Mucosa of gallbladder (tissue), 1 donor: ENCODE measurements at regions not wholly inside any gene's neighbourhood (a gene's known extent, or its start where the extent isn't known, plus 50 kb on each side); places are given as distances from the start of the nearest gene placed in this dataset.

Experiments used
- DNase-seq: peaks from one replicate; pipeline ENCODE4 v3.0.0-alpha.2; 2020; ENCODE audit warnings: low spot score
- donor health status: DM: no; HTN: no; CAD: no.

DNA sequence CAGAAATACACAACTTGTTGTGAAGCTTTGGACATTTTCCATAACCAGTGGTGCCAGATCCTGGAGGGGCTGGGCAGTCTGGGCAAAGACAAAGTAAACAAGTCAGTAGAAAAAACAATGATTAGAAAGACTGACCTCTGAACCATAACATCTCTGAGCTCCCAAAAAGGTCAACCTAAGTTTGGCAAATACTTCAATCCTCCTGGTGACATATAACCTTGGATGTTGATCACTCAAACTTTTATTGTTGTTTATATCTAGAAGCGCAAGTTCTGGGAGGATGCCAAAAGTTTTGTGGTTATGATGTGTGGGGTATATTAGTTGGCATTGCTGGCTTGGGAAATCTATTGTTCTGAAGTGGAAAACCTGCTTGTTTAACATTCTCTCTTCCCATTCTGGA lies 257.7 kb downstream of the DIPK2A start:
- peak; percentile 19 for DNase-seq

DNA sequence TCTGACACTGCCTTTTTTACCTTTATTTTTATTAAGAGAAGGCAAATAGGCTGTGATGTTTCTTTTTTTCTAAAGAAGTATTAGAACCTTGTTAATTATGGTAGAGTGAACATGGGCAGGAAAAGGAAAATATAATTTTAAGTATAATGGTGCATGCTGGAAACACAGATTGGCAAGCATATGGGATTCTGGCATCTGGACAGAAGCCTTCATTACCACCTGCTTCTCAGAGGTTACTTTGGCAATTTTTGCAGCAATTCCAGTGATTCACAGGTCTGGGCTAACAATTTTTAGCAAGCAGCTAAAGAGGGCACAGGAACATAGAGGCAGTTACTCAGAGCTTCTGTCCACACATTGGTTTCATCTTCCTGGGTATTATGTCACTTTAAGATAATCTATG lies 258.3 kb downstream of the DIPK2A start:
- no peak for DNase-seq

DNA sequence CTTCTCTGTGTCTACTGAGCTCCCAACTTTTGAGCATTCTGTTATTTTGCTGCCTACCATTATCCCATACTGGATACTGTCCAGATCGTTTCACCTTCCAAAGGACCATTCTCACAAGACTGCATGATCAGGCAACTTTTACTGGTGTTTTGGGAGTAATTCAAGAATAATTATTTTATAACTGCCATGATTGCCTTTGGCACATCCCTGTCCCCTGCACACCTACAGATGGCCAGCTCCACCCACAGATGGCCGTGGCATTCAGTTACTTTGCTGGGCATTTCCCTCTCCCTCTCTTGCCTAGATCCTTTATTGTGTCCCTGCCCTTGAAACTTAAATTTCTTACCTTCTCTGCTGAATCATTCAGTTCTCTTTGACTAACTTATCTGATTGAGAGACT lies 263.9 kb downstream of the DIPK2A start:
- no peak for DNase-seq

DNA sequence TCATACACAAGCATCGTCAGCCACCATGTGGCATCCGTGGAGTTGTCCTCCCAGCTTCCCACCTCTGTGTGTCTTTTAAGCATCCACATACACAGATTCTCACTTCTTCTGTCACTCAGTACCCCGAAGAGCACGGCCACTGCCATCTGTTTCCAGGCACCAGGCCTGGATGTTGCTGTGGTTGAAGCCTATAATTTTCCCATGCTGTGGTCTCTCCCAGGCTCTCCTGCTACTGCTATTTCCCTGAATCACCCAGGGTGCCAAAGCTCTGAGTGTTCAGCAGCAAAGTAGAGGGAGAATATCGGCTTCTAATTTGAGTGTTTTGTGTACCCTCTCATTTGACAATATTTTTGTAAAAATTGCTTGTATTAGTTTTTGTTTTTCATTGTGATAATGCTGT lies 265.7 kb downstream of the DIPK2A start:
- DNase-seq: no peak

DNA sequence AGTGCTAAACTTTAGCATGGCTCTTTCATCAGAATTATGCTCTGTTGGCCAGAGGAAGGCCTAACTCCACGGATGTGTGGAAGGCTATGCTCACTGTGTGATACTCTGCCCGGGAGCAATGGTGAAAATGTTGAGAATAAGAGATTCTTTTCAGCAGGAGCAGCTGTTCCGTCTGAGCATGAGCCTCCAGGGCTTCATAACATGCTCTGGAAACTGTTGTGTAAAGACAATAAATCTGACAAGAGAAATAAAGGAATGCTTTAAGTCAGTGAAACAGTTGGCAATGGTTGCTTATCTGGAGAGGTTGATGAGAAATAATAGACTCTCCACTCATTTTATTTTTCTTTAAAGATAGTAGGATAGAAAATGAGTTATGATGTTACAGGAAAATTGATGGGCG lies 269.8 kb downstream of the DIPK2A start:
- no peak for DNase-seq

DNA sequence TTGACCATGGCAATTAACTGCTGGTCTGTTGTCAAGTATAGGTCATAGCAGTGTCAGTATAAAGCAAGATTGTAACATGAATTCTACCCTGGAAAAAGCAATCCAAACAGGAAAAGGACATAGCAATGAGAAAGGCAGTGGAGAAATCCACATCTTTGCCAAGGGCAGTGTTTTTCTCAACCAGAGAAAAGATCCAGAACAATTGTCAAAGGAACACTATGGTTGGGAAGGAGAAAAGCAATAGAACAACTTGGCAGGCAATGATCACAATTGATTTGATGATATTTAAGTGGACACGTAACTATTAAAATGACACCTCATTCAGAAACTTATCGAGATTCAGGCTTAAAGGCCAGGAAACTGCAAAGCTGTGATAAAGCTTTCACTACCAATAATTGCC lies 271.1 kb downstream of the DIPK2A start:
- no peak for DNase-seq

DNA sequence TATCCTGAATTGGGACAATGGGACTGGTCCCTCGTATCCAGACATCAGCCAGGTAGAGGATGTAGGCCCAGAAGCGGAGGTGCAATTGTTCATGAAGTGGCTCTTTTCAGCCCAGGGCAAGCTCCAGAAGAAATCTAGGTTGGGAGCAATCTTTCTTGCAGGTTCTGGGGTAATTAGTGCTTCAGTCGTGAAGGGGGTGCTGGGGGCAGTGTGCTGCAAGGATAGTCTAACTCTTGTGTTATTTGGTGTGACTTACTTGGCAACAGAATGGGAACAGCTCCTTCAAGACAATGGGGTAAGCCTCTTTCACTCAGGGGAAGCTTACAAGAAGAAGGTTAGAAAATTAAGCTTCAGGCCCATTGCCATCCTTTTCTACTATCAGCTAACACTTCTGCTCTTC lies 273.0 kb downstream of the DIPK2A start:
- no peak for DNase-seq

DNA sequence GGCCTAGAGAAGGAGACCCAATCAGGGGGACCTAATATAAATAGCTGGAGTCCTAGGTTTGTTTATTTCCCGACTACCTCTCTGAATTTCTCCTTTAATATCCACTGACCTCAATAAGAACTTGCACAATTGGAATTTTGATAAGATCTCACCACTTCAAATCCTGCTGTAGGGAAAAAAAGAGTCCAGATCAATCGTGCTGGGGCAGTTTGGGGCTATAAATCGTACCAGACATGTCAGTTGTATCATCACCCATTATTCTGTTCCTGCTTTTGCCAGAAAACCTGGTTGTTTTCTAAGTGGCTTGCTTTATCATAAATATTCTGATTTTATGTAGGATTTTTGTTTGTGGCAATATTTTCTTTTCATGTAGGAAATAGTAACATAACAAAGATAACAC lies 281.3 kb downstream of the DIPK2A start:
- no peak for DNase-seq

DNA sequence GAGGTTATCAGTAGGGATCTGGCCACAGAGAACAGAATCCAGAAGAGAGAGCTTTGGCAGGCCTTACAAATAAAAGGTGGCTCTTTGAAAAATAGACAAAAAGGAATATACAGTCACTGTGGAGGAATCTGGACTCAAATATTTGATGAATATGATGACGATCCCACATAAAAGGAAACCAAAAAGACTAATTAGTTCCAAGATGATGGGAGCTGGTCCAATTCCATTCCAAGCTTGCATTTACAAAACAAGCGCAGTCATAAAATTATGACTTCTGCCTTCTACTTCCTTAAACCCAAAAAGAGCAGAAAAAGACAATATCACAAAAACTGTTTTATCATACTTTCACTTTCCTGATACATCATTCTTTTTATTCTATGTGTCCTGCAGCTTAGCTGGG lies 285.8 kb downstream of the DIPK2A start:
- DNase-seq: no peak

DNA sequence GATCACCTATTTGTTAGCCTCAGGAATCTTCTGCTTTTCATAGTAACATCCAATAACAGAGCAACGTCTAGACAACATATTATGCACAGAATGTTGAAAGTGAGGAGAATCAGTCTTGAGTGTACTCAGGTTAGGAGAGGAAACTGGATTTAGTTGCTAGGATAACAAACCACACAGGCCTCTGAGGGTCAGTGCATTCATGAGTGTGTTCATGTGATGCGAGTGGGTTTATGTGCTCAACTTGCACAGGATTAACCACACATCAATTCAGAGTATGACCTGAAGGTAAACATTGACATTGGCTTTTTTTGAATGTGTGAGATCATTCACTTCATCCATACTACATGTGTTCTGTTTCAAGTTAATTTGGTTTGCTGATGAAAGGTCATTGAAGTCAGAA lies 287.6 kb downstream of the DIPK2A start:
- no peak for DNase-seq

DNA sequence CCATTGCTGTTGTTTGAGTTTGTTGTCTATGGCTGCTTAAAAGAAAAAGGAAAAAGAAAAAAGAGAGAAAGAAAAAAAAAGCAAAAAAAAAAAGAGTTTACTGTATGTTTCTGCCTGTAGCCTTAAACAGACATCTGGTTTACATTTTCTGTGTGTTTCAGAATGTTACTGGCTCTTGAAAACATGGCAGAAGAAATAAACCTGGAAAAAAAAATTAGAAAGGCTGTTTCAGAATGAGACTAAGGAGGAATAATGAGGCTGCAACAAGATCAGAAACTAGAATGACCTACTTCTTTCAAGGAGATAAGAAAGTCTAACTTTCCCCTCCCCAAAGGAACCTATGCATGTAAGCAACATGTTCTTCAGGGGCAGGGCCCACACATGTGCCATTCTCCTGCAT lies 292.1 kb downstream of the DIPK2A start:
- DNase-seq: no peak

DNA sequence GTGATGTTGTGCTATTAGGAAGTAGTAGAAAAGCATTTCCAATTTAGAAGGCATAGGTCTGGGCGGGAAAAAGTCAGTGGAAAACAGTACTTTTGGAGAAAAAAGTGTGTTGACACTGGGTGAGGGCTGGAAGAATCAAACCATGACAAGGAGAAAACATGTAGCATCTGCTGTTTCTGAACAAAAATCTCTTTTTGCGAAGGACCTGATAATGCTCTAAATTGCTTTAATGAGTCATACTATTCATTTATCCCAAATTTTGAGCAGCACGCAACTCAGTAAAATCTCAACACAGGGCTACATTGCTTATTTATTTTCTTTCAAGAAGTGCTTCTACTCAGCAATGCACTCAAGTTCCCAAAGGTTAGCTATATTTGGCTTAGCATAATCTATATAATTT lies 292.7 kb downstream of the DIPK2A start:
- DNase-seq: no peak

DNA sequence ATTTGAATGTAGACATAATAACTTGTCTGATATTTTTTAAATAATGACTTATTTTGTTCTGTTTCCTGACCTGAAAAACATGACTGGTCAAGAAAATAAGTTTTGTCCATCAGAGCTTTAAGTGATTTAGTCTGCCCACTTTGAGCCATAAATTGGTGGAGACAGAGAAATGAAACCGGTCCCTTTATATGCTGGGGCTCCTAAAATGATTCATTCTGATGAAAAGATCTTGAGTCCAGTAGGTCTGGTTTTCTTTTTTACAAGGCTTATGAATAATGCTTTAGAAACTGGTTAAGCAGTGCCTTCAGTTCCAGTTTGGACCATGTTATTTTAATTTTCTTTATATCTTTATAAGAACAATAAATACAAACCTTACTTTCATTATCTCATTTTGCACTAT lies 293.2 kb downstream of the DIPK2A start:
- no peak for DNase-seq

DNA sequence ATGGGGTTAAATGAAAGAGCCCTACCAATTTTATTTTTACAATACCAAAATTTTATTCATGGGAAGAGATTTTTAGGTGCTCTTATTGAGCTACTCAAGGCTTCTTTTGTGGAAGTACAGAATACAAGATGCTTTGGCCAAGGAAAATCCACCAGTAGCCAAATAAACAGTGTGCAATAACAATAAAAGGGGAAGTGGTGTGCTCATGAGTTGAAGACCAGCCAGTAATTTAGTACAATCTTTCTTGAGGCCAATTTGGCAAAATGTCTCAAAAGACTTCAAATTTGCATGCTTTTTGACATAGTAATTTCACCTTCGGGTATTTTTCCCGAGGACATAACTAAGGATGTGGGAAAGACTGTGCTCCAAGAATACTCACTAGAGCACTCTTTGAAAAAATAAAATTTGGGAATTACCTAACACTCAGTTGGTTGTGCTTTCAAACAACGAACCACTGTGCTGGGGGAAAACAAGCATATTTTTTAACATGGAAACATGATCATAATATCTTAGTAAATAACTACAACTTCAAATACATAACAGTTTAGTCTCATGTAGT lies 294.0 kb downstream of the DIPK2A start:
- no peak for DNase-seq

DNA sequence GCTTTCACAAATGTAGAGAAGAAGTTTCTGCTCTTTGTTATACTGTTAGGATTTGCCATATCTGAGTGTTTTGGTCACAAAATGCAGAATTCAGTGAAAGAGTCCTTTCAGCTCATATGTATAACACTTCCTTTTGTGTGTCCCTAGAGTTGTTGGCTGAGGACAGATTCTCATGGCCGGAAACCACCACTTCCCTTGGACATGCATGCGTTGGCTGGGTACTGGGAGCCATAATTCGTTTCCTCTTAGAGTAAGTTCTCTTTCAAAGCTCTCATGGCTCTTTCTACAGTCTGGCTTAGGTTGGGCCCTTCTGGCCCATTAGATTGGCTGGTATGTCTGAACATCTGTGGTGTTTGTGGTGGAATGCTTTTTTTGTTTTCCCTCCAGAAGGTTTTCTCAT lies 298.5 kb downstream of the DIPK2A start:
- no peak for DNase-seq

DNA sequence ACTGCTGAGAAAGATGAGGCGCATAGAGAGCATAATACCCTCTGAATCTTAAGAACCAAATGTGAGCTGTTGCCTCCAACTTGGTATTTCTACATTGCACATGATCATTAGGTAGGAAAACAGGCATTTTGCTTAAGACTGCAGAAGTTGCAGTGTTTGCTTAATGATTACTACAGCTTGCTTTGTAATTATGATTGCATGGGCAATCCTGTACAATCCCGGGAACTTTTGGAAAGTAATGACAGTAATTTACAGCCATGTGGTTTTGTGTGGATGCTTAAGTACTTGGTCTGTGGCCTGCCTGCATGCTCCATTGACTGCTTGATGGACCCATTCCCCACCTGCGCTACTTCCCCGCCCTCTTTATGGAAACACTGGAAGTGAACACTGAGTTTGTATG lies 301.1 kb downstream of the DIPK2A start:
- DNase-seq: no peak

DNA sequence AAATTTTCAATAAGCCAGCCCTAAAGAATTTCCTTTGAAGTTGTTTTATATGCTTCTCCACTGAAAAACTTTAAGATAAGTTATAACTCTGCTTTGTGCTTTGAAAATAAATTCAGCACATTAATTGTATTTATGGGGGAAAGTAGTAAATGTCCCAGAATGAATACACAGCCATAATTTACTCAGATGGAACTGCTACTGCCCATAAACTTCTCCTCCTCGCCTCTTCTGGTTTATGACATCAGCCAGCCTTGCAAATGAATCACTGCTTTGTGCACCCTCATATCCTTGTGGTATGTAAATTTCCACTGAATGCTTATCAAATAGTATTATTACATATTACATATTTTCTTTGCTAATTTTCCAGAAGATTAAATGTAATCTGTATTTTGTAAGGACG lies 302.0 kb downstream of the DIPK2A start:
- no peak for DNase-seq

DNA sequence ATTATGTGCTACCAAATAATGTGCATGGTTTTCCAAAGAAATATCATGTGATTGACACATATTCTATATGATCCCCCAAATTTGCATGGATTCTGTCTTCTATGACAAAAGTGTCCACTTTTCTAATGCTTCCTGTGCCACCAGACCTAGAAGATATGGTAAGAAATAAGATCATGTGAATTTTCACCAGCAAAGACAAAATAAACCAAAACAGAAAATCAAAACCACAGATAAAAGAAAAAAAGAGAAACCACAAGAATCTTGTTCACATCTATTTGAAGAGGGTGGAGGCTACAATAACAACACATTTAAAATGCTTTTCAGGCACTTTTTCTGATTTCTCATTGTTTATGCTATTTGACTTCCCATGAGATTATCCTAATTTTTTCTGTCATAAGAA lies 303.4 kb downstream of the DIPK2A start:
- no peak for DNase-seq

DNA sequence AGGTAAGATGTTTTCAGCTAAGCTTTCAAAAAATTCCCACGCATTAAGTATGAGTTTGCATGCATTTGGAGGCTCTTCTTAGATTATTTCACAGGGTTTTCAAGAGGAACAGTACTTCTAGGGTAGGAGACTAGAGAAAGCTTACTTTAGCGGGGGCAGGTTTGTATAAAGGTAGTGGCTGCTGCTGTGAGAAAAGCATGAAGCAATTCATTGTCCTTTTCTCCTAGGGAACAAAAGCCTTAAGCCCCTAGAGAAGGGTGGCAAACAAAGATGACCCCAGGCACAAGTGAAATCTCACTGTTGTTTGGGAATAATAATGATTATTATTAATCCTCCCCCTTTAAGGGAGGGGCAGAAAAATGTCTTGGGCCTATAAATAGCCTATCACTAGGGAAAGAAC lies 310.7 kb downstream of the DIPK2A start:
- DNase-seq: no peak

DNA sequence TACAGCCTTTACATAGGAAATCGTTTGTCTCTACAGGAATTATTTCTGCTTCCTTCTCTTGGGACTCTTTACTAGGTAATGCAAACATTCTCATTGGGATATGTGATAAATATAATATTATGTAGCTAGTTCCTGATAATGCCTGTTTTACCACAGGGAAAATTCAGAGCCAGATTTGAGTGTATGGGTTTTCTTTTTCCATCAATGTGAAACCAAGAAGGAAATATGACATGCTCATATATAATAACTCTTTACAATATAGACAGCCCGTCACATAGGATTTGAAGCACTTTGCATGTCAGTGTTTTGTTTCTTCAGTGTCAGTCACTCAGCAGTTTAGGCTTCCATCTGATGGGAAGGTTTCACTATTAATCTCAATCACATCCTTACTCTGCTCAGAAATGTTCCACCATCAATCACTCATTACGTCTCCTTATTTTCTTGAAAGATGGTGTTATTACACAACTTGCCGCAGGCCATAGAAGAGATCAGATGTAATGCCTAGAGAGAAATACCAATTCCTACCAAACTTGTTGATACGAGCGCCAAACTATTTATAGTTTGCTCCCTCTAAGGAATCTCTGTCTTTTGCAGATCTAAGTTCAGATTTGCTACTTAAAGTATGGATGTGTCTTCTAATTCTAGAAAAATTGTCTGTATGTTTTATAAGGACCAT lies 314.8 kb downstream of the DIPK2A start:
- DNase-seq: no peak

DNA sequence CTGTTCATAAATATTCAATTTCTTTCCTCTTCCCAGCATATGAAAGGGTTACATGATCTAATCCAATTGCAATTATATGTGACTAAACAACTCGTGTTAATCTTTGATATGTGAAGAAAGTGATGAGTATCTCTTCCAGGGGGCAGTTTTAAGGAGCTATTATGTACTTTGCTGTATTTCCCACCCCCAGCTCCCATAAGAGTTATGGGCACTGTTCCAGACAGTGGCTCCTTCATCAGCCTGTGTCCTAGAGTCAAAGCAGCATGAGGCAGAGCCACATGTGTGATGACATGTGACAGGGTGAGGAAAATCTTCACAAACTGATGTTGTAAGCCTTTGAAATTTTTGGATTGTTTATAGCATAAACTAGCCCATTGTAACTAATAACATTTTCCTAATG lies 315.4 kb downstream of the DIPK2A start:
- DNase-seq: no peak

DNA sequence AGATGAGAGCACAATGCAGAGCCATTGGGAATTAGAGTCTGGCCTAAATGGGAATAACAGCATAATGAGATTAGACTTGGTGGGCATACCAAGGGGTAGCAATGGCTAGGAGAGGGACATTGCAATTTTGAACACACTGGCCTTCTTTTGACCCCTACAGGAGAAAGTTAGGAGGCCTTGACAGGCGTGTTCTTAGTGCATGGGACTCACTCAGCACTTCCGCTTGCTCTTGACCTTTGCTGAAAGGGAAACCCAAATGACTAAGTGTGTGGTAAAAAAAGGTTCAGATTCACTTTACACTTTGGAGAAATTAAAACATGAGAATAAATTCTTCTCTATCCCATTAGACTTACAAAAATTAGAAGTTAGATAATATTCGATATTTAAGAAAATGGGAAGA lies 317.4 kb downstream of the DIPK2A start:
- no peak for DNase-seq

DNA sequence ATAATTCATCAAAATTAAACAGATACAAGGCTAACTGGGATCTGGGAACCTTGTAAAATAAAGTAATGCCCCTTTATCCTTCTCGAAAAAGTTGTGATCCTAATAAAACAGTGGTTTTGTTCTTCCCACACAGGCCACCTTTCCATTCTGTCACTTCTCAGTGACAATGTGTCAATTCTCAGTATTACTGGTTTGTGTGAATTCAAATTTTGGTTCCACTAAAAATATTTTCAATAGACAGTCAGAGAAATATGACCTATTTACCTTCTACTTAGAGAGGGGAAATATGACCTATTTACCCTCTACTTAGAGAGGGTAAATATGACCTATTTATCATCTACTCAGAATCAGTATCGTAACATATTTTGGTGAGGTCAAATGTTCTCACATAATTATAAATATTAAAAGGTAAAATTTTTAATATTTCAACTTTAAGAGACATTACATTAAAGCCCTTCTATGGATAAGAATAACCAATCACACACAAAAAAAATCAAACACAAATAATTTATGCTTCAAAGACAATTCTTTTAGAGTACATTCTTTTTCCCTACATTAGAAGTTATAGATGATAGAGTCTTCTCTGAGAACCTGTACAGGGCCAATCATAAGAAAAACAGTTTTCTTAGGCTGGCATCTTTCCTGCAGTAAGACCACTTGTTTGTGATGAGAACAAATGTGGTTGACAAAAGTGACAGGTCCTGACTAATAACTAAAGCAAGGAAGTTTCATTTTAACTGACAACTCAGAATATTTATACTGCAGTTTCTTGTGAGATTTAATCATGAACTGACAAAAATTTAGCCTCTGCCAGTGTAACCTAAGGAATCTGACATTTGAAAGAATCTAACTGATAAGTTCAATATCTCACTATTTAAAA lies 323.3 kb downstream of the DIPK2A start:
- DNase-seq: no peak
